Choroid plexus epithelial cell (primary cell): ENCODE measurements at regions not wholly inside any gene's neighbourhood (a gene's known extent, or its start where the extent isn't known, plus 50 kb on each side); places are given as distances from the start of the nearest gene placed in this dataset.

ENCODE experiments used
- DNase-seq: peaks from one replicate; pipeline ENCODE4 v3.0.0-alpha.2; 2010; ENCODE audit warnings: low read depth
- H3K4me3 ChIP-seq: 2 replicates; pipeline ENCODE4 v1.5.1; 2011; ENCODE audit warnings: low read depth, mild to moderate bottlenecking, control low read depth, low read length, moderate library complexity
- CTCF ChIP-seq: conservative IDR thresholded peaks from 2 replicates; pipeline ENCODE4 v1.5.1; 2011; ENCODE audit warnings: low read depth, mild to moderate bottlenecking, control low read depth, inconsistent platforms, low read length, moderate library complexity

GRCh38 chr13:106096661-106097092, 438.8 kb downstream of the EFNB2 start:
- no peak for TF ChIP-seq CTCF

GRCh38 chr13:106095919-106096318, 439.5 kb downstream of the EFNB2 start:
- TF ChIP-seq CTCF: no peak
- no peak for DNase-seq

More at GRCh38 chr13:106096661-106097092, 438.8 kb downstream of the EFNB2 start:
- no peak for DNase-seq
- H3K4me3 ChIP-seq: no peak overlapping the region

GRCh38 chr13:106095406-106095805, 440.1 kb downstream of the EFNB2 start:
- no peak for TF ChIP-seq CTCF
- no peak for DNase-seq
- no peak overlapping the region for H3K4me3 ChIP-seq

More at GRCh38 chr13:106095919-106096318, 439.5 kb downstream of the EFNB2 start:
- H3K4me3 ChIP-seq: no peak overlapping the region

GRCh38 chr13:106090001-106090400, 445.5 kb downstream of the EFNB2 start:
- TF ChIP-seq CTCF: no peak
- no peak for DNase-seq
- H3K4me3 ChIP-seq: no peak overlapping the region

- no peak for DNase-seq
- no peak overlapping the region for H3K4me3 ChIP-seq
- TF ChIP-seq CTCF: no peak
Measured at GRCh38 chr13:106089261-106089980, 446.0 kb downstream of the EFNB2 start.

- no peak for DNase-seq
- TF ChIP-seq CTCF: no peak
- H3K4me3 ChIP-seq: no peak overlapping the region
Measured at GRCh38 chr13:106088085-106088484, 447.4 kb downstream of the EFNB2 start.

- no peak for TF ChIP-seq CTCF
- no peak for DNase-seq
- no peak overlapping the region for H3K4me3 ChIP-seq
Measured at GRCh38 chr13:106087201-106087600, 448.3 kb downstream of the EFNB2 start.
